ENCODE measurements at regions not wholly inside any gene's neighbourhood (a gene's known extent, or its start where the extent isn't known, plus 50 kb on each side); places are given as distances from the start of the nearest gene placed in this dataset.

DNA sequence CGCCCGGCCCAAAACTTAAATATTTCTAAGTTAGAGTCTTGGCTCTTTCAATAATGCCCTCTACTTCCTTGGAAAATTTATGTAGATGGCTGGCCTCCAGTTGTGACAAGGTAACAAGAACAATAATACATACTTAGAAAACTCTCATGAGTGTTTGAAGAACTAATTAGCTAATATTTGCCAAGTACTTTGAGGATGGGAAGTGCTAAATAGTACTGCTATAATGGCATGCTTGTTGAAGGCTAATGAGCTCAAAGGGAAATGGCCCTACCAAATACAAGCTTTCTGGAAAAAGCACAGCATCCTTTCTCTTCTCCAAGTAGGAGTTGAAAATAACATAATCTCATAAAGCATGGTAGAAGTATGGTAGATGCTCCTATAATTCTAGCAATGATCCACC is 1022.2 kb upstream of the PIK3C3 start:
- DNase-seq = no peak

DNA sequence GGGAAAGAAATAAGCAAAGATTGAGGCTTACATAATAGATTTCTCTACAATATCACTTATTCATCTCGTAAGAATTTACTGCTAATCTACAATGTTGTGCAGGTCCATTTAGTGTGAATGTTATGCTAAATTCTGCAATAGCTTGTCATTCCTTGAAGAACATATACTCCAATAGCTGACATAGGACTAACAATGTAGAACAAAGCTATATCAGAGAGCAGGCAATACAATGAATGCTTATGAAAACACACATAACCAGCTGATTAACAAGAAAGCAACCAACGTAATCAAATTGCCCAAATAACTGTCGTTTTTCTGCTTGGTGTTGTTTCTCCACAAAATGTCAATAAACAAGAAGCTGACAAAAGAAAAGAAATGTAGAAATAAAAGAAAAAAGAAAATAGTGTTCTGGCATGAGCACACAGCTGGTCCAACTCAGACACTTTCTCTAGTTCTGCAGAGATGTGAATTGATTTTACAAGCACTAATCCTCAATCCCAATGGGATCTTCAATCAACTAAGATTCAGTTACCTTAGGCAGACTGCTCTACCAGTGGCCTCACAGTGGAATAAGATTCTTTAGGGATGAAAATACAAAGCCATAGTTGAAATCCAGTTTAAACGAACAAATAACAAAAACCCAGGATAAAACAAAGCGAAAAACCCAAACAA is 1024.7 kb upstream of the PIK3C3 start:
- no peak for DNase-seq

DNA sequence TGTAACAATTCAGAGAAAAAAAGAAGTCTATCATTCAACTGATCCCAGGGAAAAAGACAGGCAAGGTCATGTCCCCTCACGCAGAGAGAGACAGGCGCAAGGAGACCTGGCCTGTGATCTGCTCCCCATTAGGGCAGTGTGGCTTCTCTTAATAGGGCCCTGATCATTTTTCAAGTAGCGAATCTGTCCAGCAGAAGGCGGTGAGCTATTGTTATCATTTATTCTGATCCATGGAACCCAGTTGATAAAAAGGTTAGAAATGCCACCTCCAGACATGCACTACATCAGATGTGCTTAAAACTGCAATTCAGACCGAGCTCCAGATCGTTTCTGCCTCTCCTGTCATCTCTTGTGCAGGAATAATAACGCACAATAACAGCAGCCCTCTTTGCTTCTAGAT is 1025.6 kb upstream of the PIK3C3 start:
- no peak for DNase-seq

- no peak for DNase-seq
Measured at GRCh38 chr18:40926679-40927078, 1028.4 kb upstream of the PIK3C3 start.

- DNase-seq = no peak
Measured at GRCh38 chr18:40925071-40925541, 1029.9 kb upstream of the PIK3C3 start.

DNA sequence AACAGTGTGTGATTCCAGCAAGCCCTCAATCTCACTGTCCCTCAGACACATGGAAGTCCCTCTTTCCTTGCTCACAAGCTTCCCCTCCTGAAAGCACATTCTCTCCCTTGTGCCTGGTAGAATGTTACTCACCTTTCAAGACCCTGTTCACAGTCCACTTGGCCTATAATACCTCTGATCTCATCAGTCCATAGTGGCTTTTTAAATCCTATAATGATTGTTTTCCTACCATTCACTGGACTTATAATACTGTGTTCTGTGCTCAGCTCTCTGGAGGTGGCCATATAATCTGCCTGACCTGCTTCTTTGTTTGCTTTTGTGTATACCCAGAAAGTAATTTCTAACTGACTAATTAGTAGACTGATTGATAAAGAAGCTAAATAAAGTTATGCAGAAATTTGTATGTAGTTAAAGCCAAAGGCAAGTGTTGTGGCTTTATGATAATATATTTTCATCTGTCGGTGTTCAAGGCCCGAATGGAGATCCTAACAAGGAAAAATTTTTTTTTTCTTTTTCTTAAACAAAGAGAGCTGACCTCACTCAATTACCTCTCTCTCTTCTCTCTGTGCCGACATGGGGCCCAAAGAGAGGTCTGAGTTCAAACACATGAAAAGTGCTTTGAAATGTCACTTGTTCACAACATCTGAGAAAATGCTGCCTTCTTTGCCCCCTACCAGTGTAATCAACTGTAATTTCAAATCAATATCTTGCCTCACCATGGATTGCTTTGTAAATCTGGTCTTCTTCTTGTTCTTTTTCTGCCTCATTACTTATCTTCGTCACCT is 1033.0 kb upstream of the PIK3C3 start:
- DNase-seq = no peak

- no peak for DNase-seq
Measured at GRCh38 chr18:40917056-40917455, 1038.0 kb upstream of the PIK3C3 start.

GRCh38 chr18:40915724-40916123 is 1039.3 kb upstream of the PIK3C3 start:
- DNase-seq = no peak

DNA sequence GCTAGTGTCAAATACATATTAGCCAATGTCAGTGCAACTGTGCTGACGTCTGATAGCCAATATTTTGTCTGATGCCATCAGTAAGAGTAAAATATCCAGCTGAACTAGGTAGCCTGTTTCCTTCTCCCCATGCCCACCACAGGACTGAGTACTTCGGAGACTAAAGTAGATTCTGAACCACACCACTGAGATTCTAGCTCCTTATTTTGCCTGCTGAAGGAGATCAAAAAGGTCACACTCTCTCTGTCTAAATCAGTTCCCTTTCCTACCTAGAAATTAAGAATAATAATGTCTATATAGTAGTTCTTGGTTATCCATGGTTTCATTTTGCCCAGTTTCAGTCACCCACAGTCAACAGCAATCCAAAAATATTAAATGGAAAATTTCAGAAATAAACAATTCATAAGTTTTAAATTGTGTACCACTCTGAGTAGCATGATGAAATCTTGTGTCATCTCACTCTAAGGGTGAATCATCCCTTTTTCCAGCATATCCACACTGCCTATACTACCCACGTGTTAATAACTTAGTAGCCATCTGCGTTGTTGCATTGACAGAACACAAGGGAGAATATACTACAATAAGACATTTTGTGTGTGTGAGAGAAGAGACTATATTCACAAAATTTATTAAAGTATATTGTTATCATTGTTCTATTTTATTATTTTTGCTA is 1043.3 kb upstream of the PIK3C3 start:
- DNase-seq = no peak

- no peak for DNase-seq
Measured at GRCh38 chr18:40911041-40911440, 1044.0 kb upstream of the PIK3C3 start.

DNA sequence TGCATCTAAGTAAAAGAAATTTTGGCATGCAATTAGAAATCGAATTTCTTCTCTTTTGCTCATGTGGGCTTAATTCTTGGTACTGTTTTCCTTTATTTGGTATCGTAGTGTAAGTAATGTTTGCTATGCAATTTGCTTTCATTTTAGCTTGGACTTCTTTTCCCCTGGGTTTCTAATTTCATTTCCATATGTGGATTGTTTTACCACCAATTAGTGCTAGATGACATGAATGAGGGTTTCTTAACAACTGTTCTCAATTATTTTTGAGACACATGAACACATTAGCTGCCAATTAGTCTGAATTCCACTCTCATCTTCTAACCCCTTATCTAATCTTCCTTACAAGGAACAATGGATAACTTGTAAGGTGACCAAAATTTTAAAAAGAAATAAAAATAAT is 1047.2 kb upstream of the PIK3C3 start:
- no peak for DNase-seq

- no peak for DNase-seq
Measured at GRCh38 chr18:40904295-40904694, 1050.7 kb upstream of the PIK3C3 start.

- no peak for DNase-seq
Measured at GRCh38 chr18:40902436-40902835, 1052.6 kb upstream of the PIK3C3 start.

DNA sequence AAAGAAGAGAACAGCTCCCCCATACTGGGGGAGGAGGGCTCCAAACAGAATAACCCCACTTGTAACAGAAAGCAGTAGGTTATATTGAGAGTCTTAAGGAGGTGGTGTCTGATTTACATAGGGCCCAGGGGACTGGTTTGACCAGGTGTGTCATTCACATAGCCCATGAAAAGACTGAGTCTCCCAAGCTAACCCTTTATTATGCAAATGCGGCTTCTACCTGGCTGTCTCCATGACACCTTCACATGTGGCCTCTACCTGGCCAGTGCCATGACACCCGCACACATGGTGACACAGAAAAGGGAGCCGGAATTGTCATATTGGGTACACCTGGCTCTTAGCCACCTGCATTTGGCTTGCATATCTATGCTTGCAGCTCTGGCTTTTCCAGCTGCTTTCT is 1057.2 kb upstream of the PIK3C3 start:
- DNase-seq = no peak

DNA sequence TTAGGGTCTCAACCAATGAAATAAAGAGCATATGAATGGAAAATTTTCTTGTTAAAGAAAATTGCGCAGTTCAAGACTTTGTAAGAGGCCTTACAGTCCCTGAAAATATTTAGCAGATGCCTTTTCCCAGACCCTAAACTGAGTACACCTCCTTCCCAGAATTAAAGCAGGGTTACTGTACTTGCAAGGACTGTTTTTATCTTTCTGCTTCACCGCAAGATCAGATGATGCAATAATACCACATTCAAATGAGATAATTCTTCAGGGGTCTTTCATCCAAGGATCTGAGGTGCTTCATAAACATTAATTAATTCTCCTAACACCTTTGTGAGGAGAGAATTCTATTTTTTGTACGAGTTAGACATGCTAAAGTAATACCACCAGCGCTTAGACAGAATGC is 1071.8 kb upstream of the PIK3C3 start:
- DNase-seq = no peak

GRCh38 chr18:40882468-40882867 is 1072.6 kb upstream of the PIK3C3 start:
- no peak for DNase-seq

- DNase-seq = no peak
Measured at GRCh38 chr18:40878371-40878770, 1076.7 kb upstream of the PIK3C3 start.

DNA sequence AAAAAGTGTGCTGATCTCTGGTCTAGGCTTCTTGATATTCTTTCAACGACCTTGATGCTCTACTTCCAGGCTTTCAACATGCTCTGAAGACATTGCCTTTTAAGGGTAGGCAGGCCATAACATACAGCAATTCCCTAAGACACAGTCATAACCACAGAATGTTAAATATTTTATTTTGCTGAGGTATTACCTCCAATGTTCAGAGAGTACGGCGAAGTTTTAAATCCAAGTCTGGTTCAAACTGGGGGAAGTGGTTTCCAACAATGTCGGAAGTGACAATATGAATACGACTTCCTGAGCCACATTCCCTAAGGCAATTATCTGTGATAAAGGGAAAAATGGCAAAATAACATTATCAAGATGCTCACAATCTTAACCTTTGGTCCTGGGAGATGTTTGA is 1077.9 kb upstream of the PIK3C3 start:
- DNase-seq = no peak

GRCh38 chr18:40875101-40875615 is 1079.9 kb upstream of the PIK3C3 start:
- DNase-seq = no peak

DNA sequence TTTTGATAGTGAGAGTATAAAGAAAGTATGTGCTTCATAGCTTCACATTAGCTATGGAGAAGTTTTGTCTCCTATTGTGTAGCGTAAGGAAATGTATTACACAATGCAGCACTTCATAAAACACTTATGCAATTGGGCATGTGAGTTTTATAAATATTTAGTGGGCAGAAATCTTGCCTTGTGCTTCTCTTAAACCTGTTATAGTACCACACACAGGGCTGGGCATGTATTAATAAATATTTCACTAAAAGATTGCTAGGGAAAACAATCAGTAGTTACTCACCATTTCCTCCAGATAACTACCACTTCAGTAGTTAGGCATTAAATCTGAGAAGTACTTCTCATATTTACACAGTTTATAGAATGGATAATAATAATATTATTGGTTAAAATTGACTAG is 1080.8 kb upstream of the PIK3C3 start:
- no peak for DNase-seq

DNA sequence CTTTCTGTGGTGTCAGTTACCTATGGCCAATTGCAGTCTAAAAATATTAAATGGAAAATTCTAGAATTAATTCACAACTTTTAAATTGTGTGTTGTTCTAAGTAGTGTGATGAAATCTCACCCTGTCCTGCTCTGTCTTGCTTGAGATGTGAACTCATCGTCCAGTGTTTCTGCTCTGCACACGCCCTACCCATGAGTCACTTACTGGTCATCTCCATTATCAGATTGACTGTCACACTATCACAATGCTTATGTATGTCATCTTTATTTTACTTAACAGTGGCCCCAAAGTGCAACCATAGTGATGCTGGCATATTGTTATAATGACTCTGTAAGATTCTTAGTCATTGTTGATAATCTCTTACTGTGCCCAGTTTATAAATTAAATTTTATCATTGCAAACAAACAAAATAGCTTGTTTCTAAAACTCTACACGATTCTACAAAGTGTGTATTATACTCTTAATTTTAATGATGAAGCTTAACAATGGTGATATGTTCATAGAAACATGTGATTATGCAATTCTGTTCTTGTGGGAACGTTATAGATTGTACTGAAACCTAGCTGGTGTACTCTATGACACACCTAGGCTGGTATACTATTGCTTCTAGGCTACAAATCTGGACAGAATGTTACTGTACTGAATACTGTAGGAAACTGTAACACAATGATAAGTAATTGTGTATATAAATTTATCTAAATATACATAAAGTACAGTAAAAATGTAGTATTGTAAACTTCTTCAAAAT is 1086.8 kb upstream of the PIK3C3 start:
- DNase-seq = no peak

- no peak for DNase-seq
Measured at GRCh38 chr18:40867459-40867858, 1087.6 kb upstream of the PIK3C3 start.

DNA sequence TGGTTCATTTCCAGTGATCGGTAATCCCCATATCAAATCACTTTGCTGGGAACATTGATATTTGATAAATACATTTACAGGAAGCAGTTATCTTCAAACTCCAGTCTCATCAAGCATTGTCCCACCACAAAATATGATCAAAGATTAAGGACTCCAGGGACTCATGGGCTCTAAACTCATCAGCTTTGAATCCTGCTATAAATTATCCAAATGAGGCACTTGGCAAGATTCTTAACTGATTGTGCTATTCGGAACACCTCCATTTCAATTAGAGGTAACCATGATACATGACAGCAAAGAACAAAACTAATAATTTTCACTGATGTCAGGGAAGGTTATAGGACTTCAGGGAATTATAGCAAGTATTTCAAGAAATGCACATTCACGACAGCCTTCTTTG is 1088.1 kb upstream of the PIK3C3 start:
- no peak for DNase-seq

Measured in central memory CD4-positive, alpha-beta T cell (primary cell).